Stimulated activated CD4-positive, alpha-beta T cell treated with anti-CD3 and anti-CD28 coated beads, Interleukin-1b, Interleukin-23, amount 100 ng/mL, for 24 hours (primary cell): ENCODE measurements at regions not wholly inside any gene's neighbourhood (a gene's known extent, or its start where the extent isn't known, plus 50 kb on each side); places are given as distances from the start of the nearest gene placed in this dataset.

Experiments used
- DNase-seq, 4 experiments: peaks; one replicate each; pipeline ENCODE4 v3.0.0-alpha.2; 2020; ENCODE audit warnings: low read depth in 4 of 4, low spot score in 1 of 4

GRCh38 chr5:171676286-171676944 is 109.2 kb upstream of the SMIM23 start:
- DNase-seq = no peak

- DNase-seq = no peak
Observed at GRCh38 chr5:171678646-171679045, 107.0 kb upstream of the SMIM23 start.

GRCh38 chr5:171680485-171680884 is 105.1 kb upstream of the SMIM23 start:
- no peak for DNase-seq

- no peak for DNase-seq
Observed at GRCh38 chr5:171681061-171681460, 104.6 kb upstream of the SMIM23 start.

GRCh38 chr5:171681677-171682076 is 103.9 kb upstream of the SMIM23 start:
- no peak for DNase-seq

GRCh38 chr5:171682801-171683200 is 102.8 kb upstream of the SMIM23 start:
- no peak for DNase-seq

- no peak for DNase-seq
Observed at GRCh38 chr5:171684169-171684568, 101.4 kb upstream of the SMIM23 start.

- DNase-seq = no peak
Observed at GRCh38 chr5:171688696-171689495, 96.7 kb upstream of the SMIM23 start.

GRCh38 chr5:171689853-171690417 is 95.7 kb upstream of the SMIM23 start:
- no peak for DNase-seq

- no peak for DNase-seq
Observed at GRCh38 chr5:171692107-171692506, 93.5 kb upstream of the SMIM23 start.

- no peak for DNase-seq
Observed at GRCh38 chr5:171692936-171693335, 92.7 kb upstream of the SMIM23 start.

GRCh38 chr5:171693412-171693811 is 92.2 kb upstream of the SMIM23 start:
- DNase-seq = no peak

- no peak for DNase-seq
Observed at GRCh38 chr5:171695804-171696203, 89.8 kb upstream of the SMIM23 start.

GRCh38 chr5:171697221-171698102 is 88.2 kb upstream of the SMIM23 start:
- no peak for DNase-seq

GRCh38 chr5:171700318-171700912 is 85.2 kb upstream of the SMIM23 start:
- DNase-seq = no peak

GRCh38 chr5:171701100-171701541 is 84.5 kb upstream of the SMIM23 start:
- no peak for DNase-seq

- DNase-seq = no peak
Observed at GRCh38 chr5:171702135-171702770, 83.4 kb upstream of the SMIM23 start.

GRCh38 chr5:171703146-171703545 is 82.5 kb upstream of the SMIM23 start:
- DNase-seq = no peak

GRCh38 chr5:171705036-171705435 is 80.6 kb upstream of the SMIM23 start:
- no peak for DNase-seq

- no peak for DNase-seq
Observed at GRCh38 chr5:171705830-171706468, 79.7 kb upstream of the SMIM23 start.
